HG03060 (cell line): ENCODE measurements at regions not wholly inside any gene's neighbourhood (a gene's known extent, or its start where the extent isn't known, plus 50 kb on each side); places are given as distances from the start of the nearest gene placed in this dataset.
"Not testable (repeated sequence)": the region's sequence is repeated elsewhere in the genome, so short reads cannot be mapped to it uniquely, and the experiment has no call there.

Source experiments
- ATAC-seq: cut with Tn5 transposase; IDR thresholded peaks from one replicate; pipeline ENCODE4 v1.9.1; 2021; ENCODE audit warnings: low read depth, moderate number of reproducible peaks; ENCODE audit not compliant: unreplicated experiment

DNA sequence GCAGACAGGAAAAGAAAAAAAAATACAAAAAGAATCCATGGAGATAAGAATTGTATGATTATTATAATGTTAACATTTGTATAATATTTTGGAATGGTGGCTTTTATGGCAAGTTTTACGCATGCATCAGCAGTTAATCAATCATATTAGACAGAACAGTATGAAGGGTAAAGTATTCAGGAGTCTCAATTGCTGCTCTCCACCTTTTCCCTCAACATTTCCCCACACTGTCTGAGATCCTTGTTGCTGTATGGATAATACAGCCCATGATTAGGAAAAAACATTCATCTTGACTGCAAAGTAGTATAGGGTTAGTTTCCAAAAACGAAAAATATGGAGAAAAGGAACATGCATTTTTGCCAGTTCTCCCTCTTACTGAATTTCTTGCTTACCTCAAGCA is 755.3 kb upstream of the ARPP21 start:
- ATAC-seq, result no peak

- ATAC-seq, result no peak
These were observed 752.9 kb upstream of the ARPP21 start for GRCh38 chr3:34886443-34886842.

GRCh38 chr3:34889641-34890040 is 749.7 kb upstream of the ARPP21 start:
- no peak for ATAC-seq

DNA sequence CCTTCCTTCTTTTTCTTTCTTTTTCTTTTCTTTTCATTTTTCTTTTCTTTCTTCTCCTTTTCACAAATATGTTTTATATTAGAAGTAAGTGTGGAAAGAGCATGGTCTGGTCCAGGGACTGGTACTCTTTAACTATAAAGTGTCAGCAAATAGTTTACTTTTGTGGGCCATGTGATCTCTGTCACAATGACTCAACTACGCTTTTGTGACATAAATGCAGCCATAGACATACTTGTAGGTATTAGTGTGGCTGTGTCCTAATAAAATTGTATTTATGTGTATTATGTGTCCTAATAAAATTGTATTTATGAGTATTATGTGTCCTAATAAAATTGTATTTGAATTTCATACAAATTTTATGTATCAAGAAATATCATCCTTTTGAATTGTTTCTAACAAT is 749.1 kb upstream of the ARPP21 start:
- no peak for ATAC-seq

DNA sequence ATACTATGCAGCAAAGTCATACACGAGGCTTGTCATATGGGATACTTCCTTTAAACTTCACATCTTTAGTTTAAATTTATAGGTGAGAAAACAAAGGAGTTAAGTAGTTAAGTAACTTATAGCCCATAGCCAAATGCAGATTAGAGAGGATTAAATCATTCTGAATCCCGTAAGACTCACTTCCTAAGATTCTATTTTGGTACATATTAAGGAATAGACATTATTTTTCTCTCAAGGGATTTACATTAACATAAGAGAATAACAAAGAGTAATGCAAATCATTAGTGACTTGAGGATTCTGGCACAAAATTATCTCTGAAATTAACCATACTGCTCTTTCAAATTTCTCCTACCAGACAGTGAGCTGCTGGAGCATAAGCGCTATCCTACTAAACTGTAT is 747.4 kb upstream of the ARPP21 start:
- ATAC-seq, result no peak

GRCh38 chr3:34895841-34896240 is 743.5 kb upstream of the ARPP21 start:
- no peak for ATAC-seq

- ATAC-seq, result not testable (repeated sequence)
These were observed 729.6 kb upstream of the ARPP21 start for GRCh38 chr3:34909679-34910078.

- ATAC-seq, result no peak
These were observed 720.3 kb upstream of the ARPP21 start for GRCh38 chr3:34919025-34919424.

- ATAC-seq, result no peak
These were observed 718.5 kb upstream of the ARPP21 start for GRCh38 chr3:34920806-34921205.

GRCh38 chr3:34924961-34925360 is 714.4 kb upstream of the ARPP21 start:
- ATAC-seq, result no peak

DNA sequence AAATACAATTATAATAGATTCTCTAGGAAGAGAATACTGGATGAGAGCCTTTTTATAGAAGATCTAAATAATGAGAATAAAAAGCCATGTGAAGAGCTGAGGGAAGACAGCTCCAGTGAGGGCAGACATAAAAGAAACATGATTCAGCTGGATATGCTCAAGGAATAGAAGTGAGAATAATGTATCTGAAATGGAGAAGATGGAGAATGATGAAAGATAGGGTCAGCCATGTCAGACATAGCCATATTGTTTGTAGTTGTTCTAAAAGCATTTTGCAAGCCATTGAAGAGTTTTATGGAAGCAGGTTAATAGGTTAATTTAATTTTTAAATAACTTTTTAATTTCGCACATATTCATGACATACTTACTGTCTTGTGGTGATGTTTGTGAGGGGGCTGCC is 713.5 kb upstream of the ARPP21 start:
- no peak for ATAC-seq

DNA sequence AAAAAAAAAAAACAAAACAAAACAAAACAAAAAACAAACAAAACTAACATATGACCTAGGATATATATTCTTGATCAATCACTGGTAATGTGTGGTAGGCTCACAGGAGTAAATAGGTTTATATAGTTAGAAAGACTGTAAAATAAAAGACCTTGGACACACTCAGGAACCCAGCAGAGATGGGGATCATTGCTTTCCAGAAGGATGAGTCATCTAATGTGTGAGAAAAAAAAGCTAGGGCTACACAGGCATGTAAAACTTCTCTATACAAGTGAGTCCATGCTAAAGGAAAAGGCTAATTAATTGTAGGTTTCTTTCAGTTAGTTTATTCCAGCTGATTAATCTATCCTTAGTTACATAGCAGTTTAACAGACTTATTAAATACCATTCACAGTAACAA is 710.3 kb upstream of the ARPP21 start:
- ATAC-seq, result no peak

GRCh38 chr3:34934660-34935059 is 704.7 kb upstream of the ARPP21 start:
- ATAC-seq, result no peak

DNA sequence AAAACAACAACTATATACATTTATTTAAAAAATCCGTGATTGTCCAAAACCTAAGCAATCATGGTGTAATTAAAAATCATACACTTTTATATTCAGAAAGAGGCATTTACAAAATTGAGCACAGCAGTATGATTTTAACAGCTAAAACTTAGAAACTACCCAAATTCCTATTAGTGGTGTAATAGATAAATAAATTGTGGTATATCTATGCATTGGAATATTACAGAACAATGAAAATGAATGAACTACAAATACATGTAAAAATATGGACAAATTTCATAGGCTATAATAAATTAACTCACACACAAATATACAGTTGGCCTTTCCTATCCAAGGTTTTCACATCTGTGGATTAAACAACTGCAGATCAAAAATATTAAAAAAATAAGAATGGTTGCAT is 700.5 kb upstream of the ARPP21 start:
- no peak for ATAC-seq

GRCh38 chr3:34942256-34942655 is 697.1 kb upstream of the ARPP21 start:
- no peak for ATAC-seq

DNA sequence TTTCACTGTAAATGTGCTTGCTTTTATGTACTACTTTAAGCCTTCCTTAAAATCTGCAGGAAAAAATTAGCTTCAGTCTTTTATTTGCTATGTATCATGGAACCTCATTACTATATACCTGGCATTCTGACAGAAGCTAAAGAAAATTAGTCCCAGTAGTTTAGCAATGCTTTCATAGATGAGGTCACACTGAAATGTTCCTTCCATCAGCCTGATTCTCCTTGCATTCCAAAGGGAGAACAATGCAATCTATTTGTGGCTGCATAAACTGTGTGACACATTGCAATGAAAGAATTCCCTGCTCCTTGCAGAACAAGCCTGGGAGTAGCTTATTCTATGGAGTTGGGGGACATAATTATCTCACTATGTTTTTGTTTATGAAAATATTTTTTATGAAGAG is 691.5 kb upstream of the ARPP21 start:
- no peak for ATAC-seq

GRCh38 chr3:34948517-34948916 is 690.8 kb upstream of the ARPP21 start:
- ATAC-seq, result no peak

DNA sequence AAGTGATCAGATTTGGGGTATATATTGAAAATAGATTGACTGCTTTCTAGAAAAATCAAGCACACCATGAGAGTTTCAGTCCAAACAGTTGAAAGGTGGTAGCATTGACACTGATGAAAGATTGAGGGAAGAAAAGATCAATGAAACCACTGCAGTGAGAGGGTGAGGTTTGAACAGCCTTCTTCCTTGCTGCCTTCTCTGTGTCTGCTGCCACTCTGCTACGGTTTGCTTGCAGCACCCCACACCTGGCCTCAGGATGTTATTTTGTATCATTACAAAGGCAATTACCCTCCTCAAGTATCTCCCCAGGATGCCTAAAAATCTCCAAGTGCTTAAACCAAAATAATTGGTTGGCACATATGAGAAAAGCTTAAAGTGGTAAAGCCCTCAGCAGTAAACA is 683.6 kb upstream of the ARPP21 start:
- ATAC-seq, result no peak

DNA sequence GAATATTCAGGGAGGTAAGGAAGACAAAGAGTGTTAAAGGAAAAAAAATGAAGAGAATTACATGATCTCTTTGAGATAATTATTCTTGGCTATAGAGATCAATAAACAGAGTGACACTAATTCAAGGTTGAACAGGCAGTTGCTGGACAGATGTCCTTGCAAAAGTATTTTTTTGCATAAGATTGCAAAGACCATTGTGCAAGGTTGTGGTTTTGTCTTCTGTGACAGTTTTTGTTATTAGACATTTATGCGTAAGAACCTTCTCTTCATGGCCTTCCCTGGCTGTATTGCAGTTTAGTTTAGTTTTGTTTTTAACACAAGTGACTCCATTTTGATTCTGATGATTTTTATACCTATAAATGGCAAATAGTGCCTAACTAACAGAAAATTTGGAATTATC is 682.8 kb upstream of the ARPP21 start:
- no peak for ATAC-seq

GRCh38 chr3:34957677-34958076 is 681.6 kb upstream of the ARPP21 start:
- no peak for ATAC-seq

GRCh38 chr3:34969513-34969912 is 669.8 kb upstream of the ARPP21 start:
- ATAC-seq, result no peak

- ATAC-seq, result no peak
These were observed 666.8 kb upstream of the ARPP21 start for GRCh38 chr3:34972481-34972880.

DNA sequence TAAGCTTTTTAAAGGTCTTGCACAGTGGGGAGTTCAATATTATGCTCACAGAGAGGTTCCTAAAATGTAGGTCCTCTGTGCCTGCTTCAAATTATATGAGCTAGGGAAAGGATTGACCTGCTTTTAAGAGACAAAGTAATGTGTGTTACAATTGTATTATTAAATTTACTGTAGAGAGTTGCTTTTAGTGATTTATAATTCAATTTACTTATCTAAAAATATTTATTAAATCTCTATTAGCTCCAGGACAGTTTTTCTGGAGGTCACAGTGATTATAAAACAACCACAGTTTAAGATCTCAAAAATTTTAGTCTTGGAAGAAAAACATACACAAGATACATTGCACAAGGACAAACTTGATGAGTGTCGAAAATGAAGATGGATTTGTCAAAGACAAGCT is 665.7 kb upstream of the ARPP21 start:
- ATAC-seq, result no peak

DNA sequence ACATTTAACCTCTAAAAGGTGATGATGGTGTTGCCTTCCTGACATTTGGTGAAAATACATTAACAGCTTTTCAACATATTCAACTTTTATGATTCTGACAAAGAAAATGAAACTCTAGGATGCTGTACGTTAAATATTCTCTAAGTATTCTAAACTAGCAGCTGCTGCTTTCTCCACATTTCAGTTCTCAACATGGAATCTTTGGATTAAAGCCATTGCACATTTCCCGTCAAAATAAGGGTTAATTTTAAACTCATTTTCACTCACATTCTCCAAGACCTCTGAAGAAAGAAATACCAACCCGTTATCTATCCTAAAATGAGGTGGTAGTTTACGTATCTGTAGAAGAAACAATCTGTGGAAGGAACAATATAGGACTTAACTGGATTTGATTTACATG is 655.7 kb upstream of the ARPP21 start:
- no peak for ATAC-seq
